RWPE1 (cell line): ENCODE measurements at regions not wholly inside any gene's neighbourhood (a gene's known extent, or its start where the extent isn't known, plus 50 kb on each side); places are given as distances from the start of the nearest gene placed in this dataset.

ENCODE experiments used
- CTCF ChIA-PET: fragments of 350-600 bp; sonication (Branson Sonifier 250); formaldehyde crosslinking; extraction: SDS; loops from one replicate; lab custom pipeline; 2021; lab: Yijun Ruan, JAX
- POLR2A ChIA-PET: fragments of 400-600 bp; formaldehyde crosslinking; extraction: SDS; loops from one replicate; lab custom pipeline; 2020; ENCODE audit warnings: antibody characterized with exemption; ENCODE audit not compliant: low non-redundant PET; lab: Yijun Ruan, JAX
- DNase-seq: peaks from one replicate; pipeline ENCODE4 v3.0.0; 2012; ENCODE audit warnings: low spot score
- H3K27ac ChIP-seq: fragments of 450-650 bp; 2 replicates; pipeline ENCODE4 v1.5.1; 2017
- CTCF ChIP-seq: fragments of 450-650 bp; conservative IDR thresholded peaks from 2 replicates; pipeline ENCODE4 v1.5.1; 2017; ENCODE audit warnings: low read depth, mild to moderate bottlenecking

DNA sequence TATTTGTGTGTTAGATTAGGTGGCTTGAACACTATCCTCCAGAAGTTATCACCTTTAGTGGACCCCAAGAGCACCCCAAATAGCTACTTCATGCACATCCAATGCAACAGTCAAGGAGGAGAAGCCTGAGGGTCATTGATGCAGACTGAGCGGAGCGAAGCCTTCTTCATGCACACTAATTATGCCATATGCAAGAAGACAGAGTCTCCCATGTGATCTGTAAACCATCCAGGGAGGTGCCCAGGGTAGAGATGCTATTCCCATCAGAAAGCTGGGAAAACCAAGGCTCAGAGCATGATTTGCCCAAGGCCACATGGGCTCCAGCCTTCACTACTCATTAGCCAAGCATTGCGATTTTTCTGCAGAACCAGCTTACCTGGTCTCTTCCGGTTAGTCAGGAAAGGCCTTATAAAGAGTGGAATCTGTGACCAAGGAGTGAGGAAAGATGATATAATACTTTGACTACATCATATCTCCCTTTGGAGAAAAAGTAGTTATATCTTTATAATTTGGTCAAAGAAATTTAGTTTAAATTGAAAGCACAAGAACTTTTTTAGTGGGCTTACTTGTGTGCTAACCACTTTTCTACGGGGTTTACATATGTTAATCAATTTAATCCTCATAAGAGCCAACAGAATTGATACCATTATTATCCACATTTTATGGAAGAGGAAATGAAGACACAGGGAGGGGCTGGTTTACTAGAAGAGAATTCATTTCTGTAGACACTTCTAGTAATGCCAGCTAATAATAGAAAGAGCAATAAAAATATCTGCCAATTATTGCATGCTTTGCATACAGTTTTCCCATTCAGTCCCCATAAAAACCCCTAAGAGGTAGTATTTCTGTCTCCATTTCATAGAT is 220.0 kb downstream of the ESM1 start:
- CTCF ChIA-PET, result interaction anchor here (1.1 kb wide), 1 partner anchor 248 kb away, joined by 6 read pairs; the partner anchor contains the start of gene SNX18
- no peak for DNase-seq
- no peak overlapping the region for H3K27ac ChIP-seq
- TF ChIP-seq CTCF, result no peak
- POLR2A ChIA-PET, result no interaction called here

DNA sequence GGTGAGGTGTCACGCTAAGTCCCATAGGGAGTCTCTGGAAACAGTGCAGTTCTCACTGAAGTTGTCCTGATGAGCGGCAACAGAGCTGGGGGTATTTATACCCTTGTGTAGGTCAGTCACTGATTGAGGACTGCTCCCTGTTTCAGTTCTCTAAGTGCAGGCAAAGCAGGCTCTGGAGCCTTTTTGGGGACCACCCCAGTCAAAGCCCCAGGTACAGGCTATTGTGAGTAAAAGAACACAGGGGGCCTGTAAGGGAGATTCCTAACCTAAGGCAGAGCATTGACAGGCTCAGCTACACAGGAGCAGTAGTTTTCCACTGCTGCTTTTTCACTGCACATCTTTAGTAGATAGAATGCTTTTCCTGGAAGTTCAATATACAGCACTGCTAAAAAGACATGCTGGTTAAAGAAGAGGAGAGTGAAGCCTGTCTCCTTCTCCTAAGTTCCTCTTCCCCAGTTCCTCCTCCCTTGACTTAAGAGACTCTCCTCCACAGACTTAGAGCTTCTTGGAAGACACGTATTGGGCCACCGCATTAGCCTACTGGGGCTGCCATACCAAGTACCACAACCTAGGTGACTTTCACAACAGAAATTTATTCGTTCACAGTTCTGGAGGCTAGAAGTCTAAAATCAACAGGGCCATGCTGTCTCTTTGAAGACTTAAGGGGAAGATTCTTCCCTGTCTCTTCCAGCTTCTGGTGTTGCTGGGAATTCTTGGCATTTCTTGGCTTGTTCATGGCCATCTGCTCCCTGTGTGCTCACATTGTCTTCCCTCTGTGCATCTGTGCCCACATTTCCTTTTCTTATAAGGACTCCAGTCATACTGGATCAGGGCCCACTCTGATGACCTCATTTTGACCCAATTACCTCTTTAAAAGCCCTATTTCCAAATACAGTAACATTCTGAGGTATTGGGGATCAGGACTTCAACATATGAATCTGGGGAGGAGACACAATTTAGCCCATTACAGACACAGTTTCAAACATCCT is 221.0 kb downstream of the ESM1 start:
- no peak overlapping the region for H3K27ac ChIP-seq
- ChIA-PET CTCF (interaction anchor here (1.1 kb wide), 1 partner anchor 247 kb away, joined by 6 read pairs; the partner anchor contains the start of gene SNX18), POLR2A (no interaction called here)
- TF ChIP-seq CTCF, result no peak
- no peak for DNase-seq

DNA sequence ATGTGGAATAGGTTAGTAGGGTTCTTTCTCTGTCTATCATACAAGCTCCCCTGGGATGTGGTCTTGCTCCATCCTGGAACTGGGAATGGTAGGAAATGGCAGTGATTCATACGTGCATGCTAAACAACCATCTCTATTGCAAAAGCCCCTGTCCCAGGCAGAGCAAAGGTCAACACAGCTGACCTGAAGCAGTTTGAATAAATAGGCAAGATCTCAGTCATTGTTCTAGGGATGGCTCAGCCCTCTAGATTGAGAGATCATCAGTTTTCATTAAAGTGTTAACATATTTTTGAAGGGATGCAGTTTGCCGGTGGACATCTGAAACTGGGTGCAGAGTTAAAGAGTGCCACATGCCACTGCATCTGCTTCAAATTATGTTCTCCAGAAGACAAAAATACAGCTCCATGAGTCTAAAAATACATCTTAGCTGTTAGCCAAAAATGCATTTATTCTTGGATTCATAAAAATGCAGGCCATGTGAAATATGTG is 224.1 kb downstream of the ESM1 start:
- DNase-seq, result no peak
- TF ChIP-seq CTCF, result no peak
- H3K27ac ChIP-seq, result no peak overlapping the region
- POLR2A ChIA-PET, result no interaction called here
- CTCF ChIA-PET, result interaction anchor here (0.6 kb wide), 2 partner anchors 11 to 211 kb away, joined by 3 to 6 read pairs; no protein-coding TSS in a partner anchor

GRCh38 chr5:54760182-54760935 is 225.0 kb downstream of the ESM1 start:
- POLR2A ChIA-PET, result no interaction called here
- CTCF ChIA-PET, result interaction anchor here (0.6 to 0.8 kb wide), 3 partner anchors 85 to 456 kb away, joined by 3 read pairs; no protein-coding TSS in a partner anchor
- H3K27ac ChIP-seq, result no peak overlapping the region
- no peak for TF ChIP-seq CTCF
- DNase-seq, result no peak

DNA sequence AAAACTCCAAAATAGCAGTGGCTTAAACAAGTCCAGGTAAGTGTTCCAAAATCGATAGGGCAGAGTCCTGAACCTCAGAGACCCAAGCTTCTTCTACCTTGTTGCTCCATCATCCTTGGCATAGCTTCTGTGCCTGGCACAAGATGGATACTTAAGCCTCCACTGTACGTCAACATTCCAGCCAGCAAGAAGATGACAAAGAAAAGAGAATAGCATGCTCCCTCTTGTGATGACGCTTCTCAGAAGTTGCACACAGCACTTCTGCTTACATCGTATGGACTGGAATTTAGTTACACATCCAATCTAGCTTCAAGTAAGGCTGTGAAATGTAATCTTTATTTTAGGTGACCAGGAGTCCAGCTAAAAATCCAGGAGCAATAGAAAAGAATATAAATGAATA is 227.4 kb downstream of the ESM1 start:
- no peak for DNase-seq
- POLR2A ChIA-PET, result no interaction called here
- CTCF ChIA-PET, result interaction anchor here (0.6 kb wide), 2 partner anchors 9 to 338 kb away, joined by 4 read pairs; no protein-coding TSS in a partner anchor
- no peak overlapping the region for H3K27ac ChIP-seq
- no peak for TF ChIP-seq CTCF
